ENCODE measurements at regions not wholly inside any gene's neighbourhood (a gene's known extent, or its start where the extent isn't known, plus 50 kb on each side); places are given as distances from the start of the nearest gene placed in this dataset.

GRCh38 chr13:50388481-50388880 is 373.2 kb downstream of the KCNRG start:
- TF ChIP-seq CTCF (IDR thresholded peaks at IDR 0.05): no peak
- TF ChIP-seq POLR2A (IDR thresholded peaks at IDR 0.05): no peak
